Caco-2 (cell line): ENCODE measurements at regions not wholly inside any gene's neighbourhood (a gene's known extent, or its start where the extent isn't known, plus 50 kb on each side); places are given as distances from the start of the nearest gene placed in this dataset.

Experiments used
- BruUV-seq: library from RNA; stranded (reverse); fragments of 400-500 nt; replicated peaks from 2 replicates; lab custom pipeline; 2021; lab: Mats Ljungman, UMichigan
- CTCF ChIA-PET: fragments of 300-600 bp; sonication (Branson Sonifier 250); formaldehyde crosslinking; loops from one replicate; lab custom pipeline; 2022; ENCODE audit warnings: antibody characterized with exemption; lab: Charles Lee
- POLR2A ChIA-PET: fragments of 300-600 bp; sonication (Branson Sonifier 250); formaldehyde crosslinking; loops from one replicate; lab custom pipeline; 2022; ENCODE audit warnings: antibody characterized with exemption; lab: Charles Lee
- DNase-seq, 2 experiments: peaks; one replicate each; pipeline versions ENCODE4 v3.0.0 to v3.0.0-alpha.2; 2020 to 2022
- H3K27me3 ChIP-seq: replicated peaks from 2 replicates; pipeline ENCODE4 v1.6.0; 2011; ENCODE audit warnings: low read length; ENCODE audit not compliant: control insufficient read depth, insufficient read depth
- H3K36me3 ChIP-seq: 2 replicates; pipeline ENCODE4 v1.5.1; 2011; ENCODE audit warnings: low read length; ENCODE audit not compliant: control insufficient read depth, insufficient read depth
- H3K4me1 ChIP-seq: fragments of 250-450 bp; sonication (Bioruptor Pico); 2 replicates; pipeline ENCODE4 v1.5.1; 2020; ENCODE audit warnings: mild to moderate bottlenecking
- H3K4me3 ChIP-seq: 2 replicates; pipeline ENCODE4 v1.5.1; 2011; ENCODE audit warnings: low read depth, mild to moderate bottlenecking, control low read depth, low read length
- H3K9me3 ChIP-seq: fragments of 250-450 bp; sonication (Bioruptor Pico); 2 replicates; pipeline ENCODE4 v1.5.1; 2020; ENCODE audit warnings: mild to moderate bottlenecking, moderate library complexity
- H3K27ac Mint-ChIP-seq: one replicate; pipeline ENCODE4 v1.8.0; 2022; ENCODE audit warnings: mixed read lengths; ENCODE audit not compliant: unreplicated experiment
- H3K27me3 Mint-ChIP-seq: one replicate; pipeline ENCODE4 v1.8.0; 2022; ENCODE audit warnings: mixed read lengths; ENCODE audit not compliant: insufficient read depth, unreplicated experiment
- H3K36me3 Mint-ChIP-seq: one replicate; pipeline ENCODE4 v1.8.0; 2022; ENCODE audit warnings: mild to moderate bottlenecking, mixed read lengths; ENCODE audit not compliant: insufficient read depth, unreplicated experiment
- H3K4me1 Mint-ChIP-seq: one replicate; pipeline ENCODE4 v1.8.0; 2022; ENCODE audit warnings: low read depth, mixed read lengths; ENCODE audit not compliant: unreplicated experiment
- H3K4me3 Mint-ChIP-seq: one replicate; pipeline ENCODE4 v1.8.0; 2022; ENCODE audit warnings: mild to moderate bottlenecking, moderate library complexity, mixed read lengths; ENCODE audit not compliant: unreplicated experiment
- H3K9me3 Mint-ChIP-seq: one replicate; pipeline ENCODE4 v1.8.0; 2022; ENCODE audit warnings: mixed read lengths; ENCODE audit not compliant: unreplicated experiment
- intact Hi-C: fragments of 100-400 bp; cut with micrococcal nuclease; formaldehyde crosslinking; loops from one replicate; pipeline ENCODE4 v1.10.0; 2022; ENCODE audit not compliant: unreplicated experiment
- TF ChIP-seq, protein P1 (sequence below), 2 experiments: fragments of 200-600 bp in 1 of 2; IDR thresholded peaks; 1 replicate in 1 of 2; 2 replicates in 1 of 2; pipeline versions ENCODE4 v1.5.1 to v1.8.0; 2011 to 2022; ENCODE audit warnings: antibody characterized with exemption in 1 of 2, control low read depth in 1 of 2, inconsistent platforms in 1 of 2, low read depth in 1 of 2, low read length in 1 of 2, mild to moderate bottlenecking in 1 of 2, moderate library complexity in 1 of 2; ENCODE audit not compliant: insufficient read depth in 1 of 2, severe bottlenecking in 1 of 2, unreplicated experiment in 1 of 2

GRCh38 chr18:73962256-73962655, 185.4 kb downstream of the FBXO15 start:
- H3K27me3 Mint-ChIP-seq, result peaks cover 8% of the 10 kb centered on the region
- Histone ChIP-seq H3K4me3 (no peak overlapping the region), H3K9me3 (no peaks in the 10 kb centered on the region), H3K36me3 (no peaks in the 10 kb centered on the region), H3K4me1 (no peaks in the 10 kb centered on the region), H3K27me3 (no peaks in the 10 kb centered on the region)
- no peaks in the 10 kb centered on the region for H3K9me3 Mint-ChIP-seq
- no TSS peak for BruUV-seq
- ChIA-PET CTCF (no interaction called here), POLR2A (no interaction called here)
- no peak overlapping the region for H3K4me3 Mint-ChIP-seq
- intact Hi-C loops, result no loop called here
- H3K36me3 Mint-ChIP-seq, result no peaks in the 10 kb centered on the region
- no peaks in the 10 kb centered on the region for H3K4me1 Mint-ChIP-seq
- TF ChIP-seq, protein P1, sequence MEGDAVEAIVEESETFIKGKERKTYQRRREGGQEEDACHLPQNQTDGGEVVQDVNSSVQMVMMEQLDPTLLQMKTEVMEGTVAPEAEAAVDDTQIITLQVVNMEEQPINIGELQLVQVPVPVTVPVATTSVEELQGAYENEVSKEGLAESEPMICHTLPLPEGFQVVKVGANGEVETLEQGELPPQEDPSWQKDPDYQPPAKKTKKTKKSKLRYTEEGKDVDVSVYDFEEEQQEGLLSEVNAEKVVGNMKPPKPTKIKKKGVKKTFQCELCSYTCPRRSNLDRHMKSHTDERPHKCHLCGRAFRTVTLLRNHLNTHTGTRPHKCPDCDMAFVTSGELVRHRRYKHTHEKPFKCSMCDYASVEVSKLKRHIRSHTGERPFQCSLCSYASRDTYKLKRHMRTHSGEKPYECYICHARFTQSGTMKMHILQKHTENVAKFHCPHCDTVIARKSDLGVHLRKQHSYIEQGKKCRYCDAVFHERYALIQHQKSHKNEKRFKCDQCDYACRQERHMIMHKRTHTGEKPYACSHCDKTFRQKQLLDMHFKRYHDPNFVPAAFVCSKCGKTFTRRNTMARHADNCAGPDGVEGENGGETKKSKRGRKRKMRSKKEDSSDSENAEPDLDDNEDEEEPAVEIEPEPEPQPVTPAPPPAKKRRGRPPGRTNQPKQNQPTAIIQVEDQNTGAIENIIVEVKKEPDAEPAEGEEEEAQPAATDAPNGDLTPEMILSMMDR (IDR thresholded peaks at IDR 0.05; ENCODE audit: insufficient read depth in 1 of 2, low read depth in 1 of 2, low read length in 1 of 2, severe bottlenecking in 1 of 2, unreplicated experiment in 1 of 2), result no peak
- H3K27ac Mint-ChIP-seq, result no peak overlapping the region
- DNase-seq, result no peak

- CTCF ChIA-PET, result no interaction called here
- Mint-ChIP-seq H3K27me3 (peaks cover 8% of the 10 kb centered on the region), H3K4me1 (no peaks in the 10 kb centered on the region), H3K36me3 (no peaks in the 10 kb centered on the region), H3K4me3 (no peak overlapping the region), H3K27ac (no peak overlapping the region), H3K9me3 (no peaks in the 10 kb centered on the region)
- DNase-seq, result no peak
- POLR2A ChIA-PET, result no interaction called here
- H3K9me3 ChIP-seq, result no peaks in the 10 kb centered on the region
- no peaks in the 10 kb centered on the region for H3K4me1 ChIP-seq
- TF ChIP-seq, protein P1 (IDR thresholded peaks at IDR 0.05; ENCODE audit: insufficient read depth in 1 of 2, low read depth in 1 of 2, low read length in 1 of 2, severe bottlenecking in 1 of 2, unreplicated experiment in 1 of 2), result no peak
- H3K36me3 ChIP-seq, result no peaks in the 10 kb centered on the region
- no peaks in the 10 kb centered on the region for H3K27me3 ChIP-seq
- no TSS peak for BruUV-seq
- no peak overlapping the region for H3K4me3 ChIP-seq
- intact Hi-C loops, result no loop called here
These were observed 185.8 kb downstream of the FBXO15 start for GRCh38 chr18:73961804-73962203.

- TF ChIP-seq, protein P1 (IDR thresholded peaks at IDR 0.05; ENCODE audit: insufficient read depth in 1 of 2, low read depth in 1 of 2, low read length in 1 of 2, severe bottlenecking in 1 of 2, unreplicated experiment in 1 of 2), result no peak
- no peaks in the 10 kb centered on the region for H3K9me3 Mint-ChIP-seq
- Histone ChIP-seq H3K4me1 (no peaks in the 10 kb centered on the region), H3K36me3 (no peaks in the 10 kb centered on the region), H3K4me3 (no peak overlapping the region), H3K27me3 (no peaks in the 10 kb centered on the region), H3K9me3 (no peaks in the 10 kb centered on the region)
- no peak overlapping the region for H3K27ac Mint-ChIP-seq
- no peaks in the 10 kb centered on the region for H3K36me3 Mint-ChIP-seq
- H3K4me3 Mint-ChIP-seq, result no peak overlapping the region
- intact Hi-C loops, result no loop called here
- ChIA-PET CTCF (no interaction called here), POLR2A (no interaction called here)
- H3K4me1 Mint-ChIP-seq, result no peaks in the 10 kb centered on the region
- DNase-seq, result no peak
- peaks cover 16% of the 10 kb centered on the region for H3K27me3 Mint-ChIP-seq
- BruUV-seq, result no TSS peak
These were observed 188.3 kb downstream of the FBXO15 start for GRCh38 chr18:73959352-73959751.
